ENCODE measurements at regions not wholly inside any gene's neighbourhood (a gene's known extent, or its start where the extent isn't known, plus 50 kb on each side); places are given as distances from the start of the nearest gene placed in this dataset.

DNA sequence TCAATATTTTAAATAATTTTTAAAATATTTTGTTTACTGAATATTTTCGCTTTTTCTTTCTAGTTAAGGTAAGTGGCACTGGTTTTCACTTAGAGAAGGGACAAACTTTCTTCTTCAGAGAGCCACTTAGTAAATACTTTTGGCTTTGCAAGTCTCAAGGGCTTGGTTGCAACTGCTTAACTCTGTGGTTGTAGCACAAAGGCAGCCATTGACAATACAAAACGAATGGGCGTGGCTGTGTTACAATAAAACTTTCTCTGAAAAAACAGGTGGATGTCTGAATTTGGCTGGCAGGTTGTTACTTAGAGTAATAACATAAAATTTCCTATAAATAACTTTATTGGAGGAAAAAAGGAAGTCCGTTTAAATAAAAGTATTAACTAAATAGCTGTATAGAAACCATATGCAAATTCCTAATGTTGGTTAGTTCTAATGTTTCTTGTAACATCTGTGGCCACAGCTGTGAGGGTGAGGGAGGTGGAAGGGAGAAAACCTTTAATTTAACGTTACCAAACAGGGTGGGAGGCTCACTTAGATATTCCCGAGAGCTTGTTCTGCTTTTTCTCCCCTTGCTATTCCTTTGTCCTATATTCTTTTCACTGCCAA is 62.4 kb upstream of the TNP1 start:
- no peak for TF ChIP-seq CTCF (IDR thresholded peaks at IDR 0.05; ENCODE audit: insufficient read depth, low read length)
- no peak overlapping the region for H3K4me3 ChIP-seq (ENCODE audit: low read depth, low read length)
- no peak for DNase-seq (ENCODE audit: low read depth)

DNA sequence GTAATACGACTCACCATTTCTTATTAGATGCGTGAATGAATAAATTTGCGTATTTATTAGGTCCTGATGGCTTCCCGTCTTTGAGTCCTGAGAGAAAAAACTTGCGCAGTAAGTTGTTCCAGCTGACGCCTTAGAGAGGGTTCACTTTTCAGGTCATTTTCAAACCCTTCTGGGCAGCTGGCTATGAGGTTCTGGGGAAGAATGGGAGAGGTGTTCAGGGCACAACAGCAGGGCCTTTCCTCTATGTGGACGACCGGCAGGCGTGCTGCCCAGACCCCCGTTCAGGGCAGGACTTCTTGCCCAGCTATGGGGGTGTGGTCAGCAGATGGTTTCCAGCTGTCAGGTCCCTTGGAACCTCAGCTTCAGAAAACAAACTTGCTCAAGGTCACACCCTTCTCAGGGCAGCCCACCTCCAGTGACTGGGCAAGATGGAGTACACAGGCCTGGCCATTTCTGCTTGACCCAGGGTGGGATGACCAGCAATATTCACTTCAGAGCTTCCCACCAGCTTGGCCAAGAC is 61.1 kb upstream of the TNP1 start:
- no peak for TF ChIP-seq CTCF (IDR thresholded peaks at IDR 0.05; ENCODE audit: insufficient read depth, low read length)
- no peak overlapping the region for H3K4me3 ChIP-seq (ENCODE audit: low read depth, low read length)

GRCh38 chr2:216920143-216920876 is 60.4 kb upstream of the TNP1 start:
- H3K4me3 ChIP-seq (ENCODE audit: low read depth, low read length) = no peak overlapping the region
- no peak for TF ChIP-seq CTCF (IDR thresholded peaks at IDR 0.05; ENCODE audit: insufficient read depth, low read length)
- DNase-seq (ENCODE audit: low read depth) = no peak

More for the DNA sequence above, 61.1 kb upstream of the TNP1 start:
- no peak for DNase-seq (ENCODE audit: low read depth)

DNA sequence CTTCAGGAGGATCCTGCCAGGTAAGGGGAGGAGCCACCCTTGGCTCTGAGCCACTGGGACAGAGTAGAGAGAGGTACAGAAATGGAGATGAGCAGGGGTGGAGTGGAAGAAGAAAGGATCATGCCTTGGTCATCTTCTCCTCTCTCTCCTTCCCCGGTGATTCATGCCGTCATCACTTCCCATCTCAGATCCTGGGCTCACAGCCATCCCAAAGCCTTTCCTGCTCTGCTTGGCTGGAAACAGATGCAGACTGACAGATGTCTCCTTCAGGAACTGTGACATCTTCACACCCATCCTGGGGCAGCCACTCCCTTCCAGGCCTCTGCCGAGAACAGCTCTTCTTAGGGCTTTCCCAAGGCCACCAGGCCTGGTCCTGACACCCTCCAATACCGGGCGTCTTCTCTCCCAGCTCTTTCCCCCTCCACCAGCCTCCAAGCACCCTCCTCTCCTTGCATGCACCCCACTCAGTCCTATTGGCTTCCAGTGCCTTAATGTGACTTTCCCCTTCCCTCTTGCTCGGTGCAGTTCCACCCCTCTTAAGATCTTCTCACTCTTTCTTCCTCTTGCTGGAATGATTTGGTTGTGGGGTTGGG is 58.3 kb upstream of the TNP1 start:
- no peak overlapping the region for H3K4me3 ChIP-seq (ENCODE audit: low read depth, low read length)
- no peak for TF ChIP-seq CTCF (IDR thresholded peaks at IDR 0.05; ENCODE audit: insufficient read depth, low read length)
- peak; percentile 59 for DNase-seq (ENCODE audit: low read depth)

DNA sequence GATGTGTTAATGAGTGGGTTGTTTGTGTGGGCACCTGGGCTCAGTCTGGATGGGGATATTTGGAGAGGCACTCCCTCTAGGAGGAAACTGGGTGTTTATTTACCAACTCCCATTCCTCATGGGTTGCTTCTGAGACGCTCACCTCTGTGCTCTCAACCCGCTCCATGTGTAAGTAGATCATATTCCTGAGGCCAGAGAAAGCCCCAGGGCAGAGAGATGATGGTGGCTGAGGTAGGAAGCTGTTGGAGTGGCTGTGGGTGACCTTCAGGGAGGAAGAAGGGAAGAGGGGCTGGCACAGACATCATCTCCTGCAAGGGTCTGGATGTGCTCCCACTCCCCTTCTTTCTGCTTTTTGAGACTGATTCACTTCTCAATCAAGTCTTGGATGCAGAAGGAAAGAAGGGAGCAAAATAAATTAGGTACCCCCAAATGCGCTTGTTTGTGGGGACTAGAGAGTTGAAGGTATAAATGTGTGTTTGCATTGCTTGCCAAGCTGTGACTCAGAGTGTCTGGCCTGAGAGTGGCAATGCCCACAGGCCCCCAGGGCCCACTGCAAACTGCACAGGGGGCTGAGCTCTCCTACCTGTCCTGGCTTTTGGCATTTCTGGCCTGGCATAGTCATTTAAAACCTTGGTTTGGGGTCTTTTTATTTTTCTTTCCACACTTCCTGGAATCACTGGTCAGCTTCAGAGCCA is 57.2 kb upstream of the TNP1 start:
- no peak for TF ChIP-seq CTCF (IDR thresholded peaks at IDR 0.05; ENCODE audit: insufficient read depth, low read length)
- no peak overlapping the region for H3K4me3 ChIP-seq (ENCODE audit: low read depth, low read length)
- no peak for DNase-seq (ENCODE audit: low read depth)

GRCh38 chr2:216915557-216916150 is 55.8 kb upstream of the TNP1 start:
- H3K4me3 ChIP-seq (ENCODE audit: low read depth, low read length) = no peak overlapping the region
- no peak for TF ChIP-seq CTCF (IDR thresholded peaks at IDR 0.05; ENCODE audit: insufficient read depth, low read length)
- DNase-seq (ENCODE audit: low read depth) = peak; percentile 4

Measured in fibroblast of the aortic adventitia (primary cell).